ENCODE measurements at regions not wholly inside any gene's neighbourhood (a gene's known extent, or its start where the extent isn't known, plus 50 kb on each side); places are given as distances from the start of the nearest gene placed in this dataset.

- no peak overlapping the region for H3K4me3 ChIP-seq
- no peaks in the 10 kb centered on the region for H3K4me1 ChIP-seq
- no peak overlapping the region for H3K9ac ChIP-seq (ENCODE audit: low read depth in 2 of 2, low read length in 2 of 2)
- TF ChIP-seq CTCF (IDR thresholded peaks at IDR 0.05) = no peak
- no peak overlapping the region for H3K27ac ChIP-seq
- DNase-seq = no peak
- H3K9me3 ChIP-seq = no peaks in the 10 kb centered on the region
- H3K27me3 ChIP-seq = no peaks in the 10 kb centered on the region
- H3K36me3 ChIP-seq = no peaks in the 10 kb centered on the region
- intact Hi-C loops (cut with DNase I) = no loop called here
Observed at GRCh38 chr1:237983496-237983895, 92.8 kb upstream of the ZP4 start.

- TF ChIP-seq CTCF (IDR thresholded peaks at IDR 0.05) = no peak
- Histone ChIP-seq H3K9ac (ENCODE audit: low read depth in 2 of 2, low read length in 2 of 2) (no peak overlapping the region), H3K4me1 (no peaks in the 10 kb centered on the region), H3K9me3 (no peaks in the 10 kb centered on the region), H3K27ac (no peak overlapping the region), H3K36me3 (no peaks in the 10 kb centered on the region), H3K4me3 (no peak overlapping the region), H3K27me3 (no peaks in the 10 kb centered on the region)
- intact Hi-C loops (cut with DNase I) = no loop called here
- no peak for DNase-seq
Observed at GRCh38 chr1:237981223-237981622, 90.5 kb upstream of the ZP4 start.

- Histone ChIP-seq H3K9ac (ENCODE audit: low read depth in 2 of 2, low read length in 2 of 2) (no peak overlapping the region), H3K4me1 (no peaks in the 10 kb centered on the region), H3K27ac (no peak overlapping the region), H3K36me3 (no peaks in the 10 kb centered on the region), H3K4me3 (no peak overlapping the region), H3K27me3 (no peaks in the 10 kb centered on the region), H3K9me3 (no peaks in the 10 kb centered on the region)
- intact Hi-C loops (cut with DNase I) = no loop called here
- TF ChIP-seq CTCF (IDR thresholded peaks at IDR 0.05) = no peak
- DNase-seq = no peak
Observed at GRCh38 chr1:237976331-237976730, 85.6 kb upstream of the ZP4 start.

- intact Hi-C loops (cut with DNase I) = no loop called here
- no peaks in the 10 kb centered on the region for H3K27me3 ChIP-seq
- no peak overlapping the region for H3K9ac ChIP-seq (ENCODE audit: low read depth in 2 of 2, low read length in 2 of 2)
- no peaks in the 10 kb centered on the region for H3K36me3 ChIP-seq
- no peak overlapping the region for H3K4me3 ChIP-seq
- H3K4me1 ChIP-seq = no peaks in the 10 kb centered on the region
- DNase-seq = no peak
- no peak overlapping the region for H3K27ac ChIP-seq
- TF ChIP-seq CTCF (IDR thresholded peaks at IDR 0.05) = no peak
- no peaks in the 10 kb centered on the region for H3K9me3 ChIP-seq
Observed at GRCh38 chr1:237975903-237976302, 85.2 kb upstream of the ZP4 start.

- TF ChIP-seq CTCF (IDR thresholded peaks at IDR 0.05) = no peak
- DNase-seq = no peak
- Histone ChIP-seq H3K4me3 (no peak overlapping the region), H3K9me3 (no peaks in the 10 kb centered on the region), H3K9ac (ENCODE audit: low read depth in 2 of 2, low read length in 2 of 2) (no peak overlapping the region), H3K36me3 (no peaks in the 10 kb centered on the region), H3K4me1 (no peaks in the 10 kb centered on the region), H3K27ac (no peak overlapping the region), H3K27me3 (no peaks in the 10 kb centered on the region)
- intact Hi-C loops (cut with DNase I) = no loop called here
Observed at GRCh38 chr1:237975376-237975775, 84.7 kb upstream of the ZP4 start.

- Histone ChIP-seq H3K36me3 (no peaks in the 10 kb centered on the region), H3K9ac (ENCODE audit: low read depth in 2 of 2, low read length in 2 of 2) (no peak overlapping the region), H3K27ac (no peak overlapping the region), H3K4me1 (no peaks in the 10 kb centered on the region), H3K4me3 (no peak overlapping the region), H3K9me3 (no peaks in the 10 kb centered on the region), H3K27me3 (no peaks in the 10 kb centered on the region)
- no peak for TF ChIP-seq CTCF (IDR thresholded peaks at IDR 0.05)
- DNase-seq = no peak
- intact Hi-C loops (cut with DNase I) = no loop called here
Observed at GRCh38 chr1:237972186-237972585, 81.5 kb upstream of the ZP4 start.

Data from colonic mucosa (tissue), 4 donors.